Loucy (cell line): ENCODE measurements at regions not wholly inside any gene's neighbourhood (a gene's known extent, or its start where the extent isn't known, plus 50 kb on each side); places are given as distances from the start of the nearest gene placed in this dataset.

ENCODE experiments used
- EZH2phosphoT487 ChIP-seq: fragments of 200-600 bp; IDR thresholded peaks from 2 replicates; pipeline ENCODE4 v1.6.1; 2018; ENCODE audit warnings: antibody characterized with exemption, mild to moderate bottlenecking, moderate library complexity, borderline replicate concordance
- TF ChIP-seq, protein P1 (sequence below): fragments of 200-600 bp; sonication (generic); conservative IDR thresholded peaks from 2 replicates; pipeline ENCODE4 v1.5.1; 2014; ENCODE audit warnings: mild to moderate bottlenecking, antibody characterized with exemption, low read length

DNA sequence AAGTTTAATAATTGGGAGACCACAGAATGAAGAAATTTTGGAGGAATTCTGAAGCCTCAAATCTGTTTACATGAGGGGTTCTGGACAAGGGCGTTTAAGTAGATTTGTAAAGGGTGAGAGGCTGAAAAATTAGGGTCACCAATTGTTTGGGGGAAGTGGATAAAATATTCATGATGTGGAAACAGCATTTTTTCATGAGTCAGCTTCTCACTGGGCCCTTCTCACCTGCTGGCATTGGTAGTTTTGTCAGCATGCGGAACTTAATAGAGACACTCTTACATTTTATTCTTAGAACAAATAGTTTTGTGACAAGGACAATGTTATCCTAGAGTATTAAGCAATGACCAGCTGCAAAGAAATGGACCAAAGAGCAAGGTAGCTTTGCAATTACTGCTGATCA lies 634.4 kb downstream of the LRFN5 start:
- TF ChIP-seq, protein P1, sequence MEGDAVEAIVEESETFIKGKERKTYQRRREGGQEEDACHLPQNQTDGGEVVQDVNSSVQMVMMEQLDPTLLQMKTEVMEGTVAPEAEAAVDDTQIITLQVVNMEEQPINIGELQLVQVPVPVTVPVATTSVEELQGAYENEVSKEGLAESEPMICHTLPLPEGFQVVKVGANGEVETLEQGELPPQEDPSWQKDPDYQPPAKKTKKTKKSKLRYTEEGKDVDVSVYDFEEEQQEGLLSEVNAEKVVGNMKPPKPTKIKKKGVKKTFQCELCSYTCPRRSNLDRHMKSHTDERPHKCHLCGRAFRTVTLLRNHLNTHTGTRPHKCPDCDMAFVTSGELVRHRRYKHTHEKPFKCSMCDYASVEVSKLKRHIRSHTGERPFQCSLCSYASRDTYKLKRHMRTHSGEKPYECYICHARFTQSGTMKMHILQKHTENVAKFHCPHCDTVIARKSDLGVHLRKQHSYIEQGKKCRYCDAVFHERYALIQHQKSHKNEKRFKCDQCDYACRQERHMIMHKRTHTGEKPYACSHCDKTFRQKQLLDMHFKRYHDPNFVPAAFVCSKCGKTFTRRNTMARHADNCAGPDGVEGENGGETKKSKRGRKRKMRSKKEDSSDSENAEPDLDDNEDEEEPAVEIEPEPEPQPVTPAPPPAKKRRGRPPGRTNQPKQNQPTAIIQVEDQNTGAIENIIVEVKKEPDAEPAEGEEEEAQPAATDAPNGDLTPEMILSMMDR: no peak
- TF ChIP-seq EZH2phosphoT487: no peak
